MM.1S (cell line): ENCODE measurements at regions not wholly inside any gene's neighbourhood (a gene's known extent, or its start where the extent isn't known, plus 50 kb on each side); places are given as distances from the start of the nearest gene placed in this dataset.

Source experiments
- DNase-seq: peaks from one replicate; pipeline ENCODE4 v3.0.0-alpha.2; 2015
- H2AFZ ChIP-seq: fragments of 300-600 bp; sonication (generic); 2 replicates; pipeline ENCODE4 v1.6.0; 2016; ENCODE audit warnings: antibody characterized with exemption, low read length
- H3F3A ChIP-seq: fragments of 300-600 bp; sonication (generic); 2 replicates; pipeline ENCODE4 v1.6.1; 2016; ENCODE audit warnings: mild to moderate bottlenecking, antibody characterized with exemption, low read length, moderate library complexity, mixed read lengths; ENCODE audit not compliant: insufficient read depth
- H3K27ac ChIP-seq: fragments of 300-600 bp; sonication (generic); 2 replicates; pipeline ENCODE4 v1.5.1; 2016; ENCODE audit warnings: mild to moderate bottlenecking, low read length
- H3K27me3 ChIP-seq: fragments of 300-600 bp; sonication (generic); replicated peaks from 2 replicates; pipeline ENCODE4 v1.6.0; 2016; ENCODE audit warnings: low read length; ENCODE audit not compliant: insufficient read depth
- H3K36me3 ChIP-seq: fragments of 300-600 bp; sonication (generic); replicated peaks from 2 replicates; pipeline ENCODE4 v1.6.1; 2016; ENCODE audit warnings: mild to moderate bottlenecking, low read length, mixed read lengths; ENCODE audit not compliant: insufficient read depth
- H3K4me1 ChIP-seq: fragments of 300-600 bp; sonication (generic); 2 replicates; pipeline ENCODE4 v1.6.1; 2016; ENCODE audit warnings: low read length, mixed read lengths
- H3K4me2 ChIP-seq: fragments of 300-600 bp; sonication (generic); 2 replicates; pipeline ENCODE4 v1.6.0; 2016; ENCODE audit warnings: low read depth, low read length
- H3K4me3 ChIP-seq: fragments of 300-600 bp; sonication (generic); 2 replicates; pipeline ENCODE4 v1.5.1; 2016; ENCODE audit warnings: low read length, mixed read lengths
- H3K79me2 ChIP-seq: fragments of 300-600 bp; sonication (generic); 2 replicates; pipeline ENCODE4 v1.6.1; 2016; ENCODE audit warnings: mixed run types, low read length, mixed read lengths
- H3K9ac ChIP-seq: fragments of 300-600 bp; sonication (generic); 2 replicates; pipeline ENCODE4 v1.6.1; 2016; ENCODE audit warnings: low read length, mixed read lengths
- H3K9me2 ChIP-seq: fragments of 300-600 bp; sonication (generic); replicated peaks from 2 replicates; pipeline ENCODE4 v1.6.1; 2016; ENCODE audit warnings: mild to moderate bottlenecking, low read length, mixed read lengths; ENCODE audit not compliant: insufficient read depth
- H3K9me3 ChIP-seq: fragments of 300-600 bp; sonication (generic); replicated peaks from 2 replicates; pipeline ENCODE4 v1.6.1; 2016; ENCODE audit warnings: mild to moderate bottlenecking, low read length, mixed read lengths; ENCODE audit not compliant: insufficient read depth
- H4K20me1 ChIP-seq: fragments of 300-600 bp; sonication (generic); 2 replicates; pipeline ENCODE4 v1.6.1; 2016; ENCODE audit warnings: mild to moderate bottlenecking, low read length, moderate library complexity, mixed read lengths; ENCODE audit not compliant: insufficient read depth
- CTCF ChIP-seq: fragments of 300-600 bp; sonication (generic); IDR thresholded peaks from 2 replicates; pipeline ENCODE4 v1.5.1; 2016; ENCODE audit warnings: antibody characterized with exemption, low read length, mixed read lengths
- EZH2 ChIP-seq: fragments of 300-600 bp; sonication (generic); optimal IDR thresholded peaks from 2 replicates; pipeline ENCODE3; 2017; ENCODE audit warnings: low read depth, mild to moderate bottlenecking, antibody characterized with exemption, low read length, mixed read lengths
- EZH2phosphoT487 ChIP-seq: fragments of 300-600 bp; sonication (generic); IDR thresholded peaks from 2 replicates; pipeline ENCODE4 v1.6.1; 2018; ENCODE audit warnings: antibody characterized with exemption, low read length

- no peaks in the 10 kb centered on the region for H3K9me2 ChIP-seq
- H3K9me3 ChIP-seq, result no peaks in the 10 kb centered on the region
- no peak overlapping the region for H3K4me3 ChIP-seq
- no peak overlapping the region for H3K9ac ChIP-seq
- H3K4me2 ChIP-seq, result no peak overlapping the region
- TF ChIP-seq EZH2 (no peak), EZH2phosphoT487 (no peak), CTCF (no peak)
- H3K27me3 ChIP-seq, result no peaks in the 10 kb centered on the region
- H3K4me1 ChIP-seq, result peaks cover 13% of the 10 kb centered on the region
- H4K20me1 ChIP-seq, result no peaks in the 10 kb centered on the region
- H3K79me2 ChIP-seq, result no peaks in the 10 kb centered on the region
- H3F3A ChIP-seq, result peaks cover 6% of the 10 kb centered on the region
- no peak for DNase-seq
- no peak overlapping the region for H2AFZ ChIP-seq
- no peak overlapping the region for H3K27ac ChIP-seq
- no peaks in the 10 kb centered on the region for H3K36me3 ChIP-seq
These were observed 388.4 kb downstream of the RSL24D1 start for GRCh38 chr15:54808321-54808720.

- H3K27ac ChIP-seq, result peak overlapping the region; percentile 52; the same call in 1 of the 2 replicates
- no peak overlapping the region for H3K9ac ChIP-seq
- no peaks in the 10 kb centered on the region for H3K9me2 ChIP-seq
- no peaks in the 10 kb centered on the region for H3K79me2 ChIP-seq
- TF ChIP-seq CTCF, result no peak
- TF ChIP-seq EZH2phosphoT487, result no peak
- TF ChIP-seq EZH2, result no peak
- no peaks in the 10 kb centered on the region for H3K27me3 ChIP-seq
- H3K4me1 ChIP-seq, result peaks cover 28% of the 10 kb centered on the region
- H3K4me2 ChIP-seq, result peak overlapping the region; percentile 70; the same call in 1 of the 2 replicates
- DNase-seq, result peak; percentile 86
- H3K9me3 ChIP-seq, result no peaks in the 10 kb centered on the region
- no peaks in the 10 kb centered on the region for H4K20me1 ChIP-seq
- no peaks in the 10 kb centered on the region for H3K36me3 ChIP-seq
- peaks cover 15% of the 10 kb centered on the region for H3F3A ChIP-seq
- no peak overlapping the region for H2AFZ ChIP-seq
- no peak overlapping the region; the same call in 1 of the 2 replicates for H3K4me3 ChIP-seq
These were observed 392.8 kb downstream of the RSL24D1 start for GRCh38 chr15:54803987-54804386.

- H3K79me2 ChIP-seq, result no peaks in the 10 kb centered on the region
These were observed 393.5 kb downstream of the RSL24D1 start for GRCh38 chr15:54803134-54803808.

More at GRCh38 chr15:54803134-54803808, 393.5 kb downstream of the RSL24D1 start:
- peak overlapping the region; percentile 32 for H3K4me3 ChIP-seq
- H3K36me3 ChIP-seq, result no peaks in the 10 kb centered on the region
- no peaks in the 10 kb centered on the region for H3K27me3 ChIP-seq
- peaks cover 15% of the 10 kb centered on the region for H3F3A ChIP-seq
- DNase-seq, result peak; percentile 51
- peak overlapping the region; percentile 70 for H3K4me2 ChIP-seq
- H3K9me3 ChIP-seq, result no peaks in the 10 kb centered on the region
- H3K27ac ChIP-seq, result peak overlapping the region; percentile 52; the same call in 1 of the 2 replicates
- no peak overlapping the region for H3K9ac ChIP-seq
- TF ChIP-seq CTCF (no peak), EZH2phosphoT487 (no peak)
- no peaks in the 10 kb centered on the region for H4K20me1 ChIP-seq
- H3K9me2 ChIP-seq, result no peaks in the 10 kb centered on the region
- H3K4me1 ChIP-seq, result peaks cover 28% of the 10 kb centered on the region
- peak overlapping the region; percentile 49 for H2AFZ ChIP-seq
